ENCODE measurements at regions not wholly inside any gene's neighbourhood (a gene's known extent, or its start where the extent isn't known, plus 50 kb on each side); places are given as distances from the start of the nearest gene placed in this dataset.

GRCh38 chr11:69572861-69573260 is 68.1 kb upstream of the CCND1 start:
- no peaks in the 10 kb centered on the region for H3K4me1 ChIP-seq (ENCODE audit: low read depth)
- no peaks in the 10 kb centered on the region for H3K9me3 ChIP-seq (ENCODE audit: low read depth)
- H3K27me3 ChIP-seq: no peaks in the 10 kb centered on the region
- H3K27ac ChIP-seq: no peak overlapping the region
- H3K4me3 ChIP-seq: no peak overlapping the region
- no peak for DNase-seq (ENCODE audit: low read depth in 1 of 2, low spot score in 1 of 2)
- no peak for TF ChIP-seq CTCF (IDR thresholded peaks at IDR 0.05; ENCODE audit: low read depth, low read length)
- no peaks in the 10 kb centered on the region for H3K36me3 ChIP-seq

- no peak overlapping the region for H3K27ac ChIP-seq
- H3K4me1 ChIP-seq (ENCODE audit: low read depth): no peaks in the 10 kb centered on the region
- H3K4me3 ChIP-seq: no peak overlapping the region
- no peak for DNase-seq (ENCODE audit: low read depth in 1 of 2, low spot score in 1 of 2)
- H3K36me3 ChIP-seq: no peaks in the 10 kb centered on the region
- TF ChIP-seq CTCF (IDR thresholded peaks at IDR 0.05; ENCODE audit: low read depth, low read length): no peak
- H3K9me3 ChIP-seq (ENCODE audit: low read depth): no peaks in the 10 kb centered on the region
- H3K27me3 ChIP-seq: no peaks in the 10 kb centered on the region
Observed at GRCh38 chr11:69573761-69574607, 67.0 kb upstream of the CCND1 start.

GRCh38 chr11:69574608-69575255 is 66.2 kb upstream of the CCND1 start:
- no peak overlapping the region for H3K4me3 ChIP-seq
- H3K36me3 ChIP-seq: no peaks in the 10 kb centered on the region
- no peaks in the 10 kb centered on the region for H3K9me3 ChIP-seq (ENCODE audit: low read depth)
- DNase-seq (ENCODE audit: low read depth in 1 of 2, low spot score in 1 of 2): no peak
- no peak overlapping the region for H3K27ac ChIP-seq
- H3K27me3 ChIP-seq: no peaks in the 10 kb centered on the region
- no peak for TF ChIP-seq CTCF (IDR thresholded peaks at IDR 0.05; ENCODE audit: low read depth, low read length)
- no peaks in the 10 kb centered on the region for H3K4me1 ChIP-seq (ENCODE audit: low read depth)

GRCh38 chr11:69575296-69576068 is 65.5 kb upstream of the CCND1 start:
- DNase-seq (ENCODE audit: low read depth in 1 of 2, low spot score in 1 of 2): no peak
- TF ChIP-seq CTCF (IDR thresholded peaks at IDR 0.05; ENCODE audit: low read depth, low read length): no peak
- Histone ChIP-seq H3K9me3 (ENCODE audit: low read depth) (no peaks in the 10 kb centered on the region), H3K27me3 (no peaks in the 10 kb centered on the region), H3K4me1 (ENCODE audit: low read depth) (no peaks in the 10 kb centered on the region), H3K27ac (no peak overlapping the region), H3K4me3 (no peak overlapping the region), H3K36me3 (no peaks in the 10 kb centered on the region)

- TF ChIP-seq CTCF (IDR thresholded peaks at IDR 0.05; ENCODE audit: low read depth, low read length): no peak
- H3K27me3 ChIP-seq: no peaks in the 10 kb centered on the region
- no peak overlapping the region for H3K27ac ChIP-seq
- no peaks in the 10 kb centered on the region for H3K9me3 ChIP-seq (ENCODE audit: low read depth)
- DNase-seq (ENCODE audit: low read depth in 1 of 2, low spot score in 1 of 2): no peak
- H3K4me3 ChIP-seq: no peak overlapping the region
- no peaks in the 10 kb centered on the region for H3K4me1 ChIP-seq (ENCODE audit: low read depth)
- no peaks in the 10 kb centered on the region for H3K36me3 ChIP-seq
Observed at GRCh38 chr11:69576069-69576782, 64.7 kb upstream of the CCND1 start.
